Fibroblast of skin of right quadriceps (primary cell): ENCODE measurements at regions not wholly inside any gene's neighbourhood (a gene's known extent, or its start where the extent isn't known, plus 50 kb on each side); places are given as distances from the start of the nearest gene placed in this dataset.

Experiments used
- DNase-seq: peaks from one replicate; pipeline ENCODE4 v3.0.0-alpha.2; 2013

DNA sequence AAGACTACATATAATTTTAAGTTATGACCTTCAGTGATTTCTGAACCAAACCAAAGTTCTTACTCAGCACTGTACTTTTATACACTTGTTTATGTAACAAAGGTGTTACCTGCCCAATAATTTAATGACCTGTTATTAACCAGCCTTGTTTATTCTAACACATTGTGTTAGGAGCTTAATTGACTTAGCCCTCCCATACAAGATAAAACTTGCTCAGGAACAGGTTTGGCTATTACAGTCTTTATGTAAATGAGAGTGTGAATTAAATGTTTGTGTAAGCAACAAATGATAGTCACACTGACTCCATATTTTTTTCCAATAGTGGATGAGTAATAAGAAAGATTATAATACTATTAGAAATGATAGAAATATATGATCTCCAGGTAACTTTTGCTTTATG is 51.8 kb upstream of the MYCBP2 start:
- DNase-seq, result no peak

DNA sequence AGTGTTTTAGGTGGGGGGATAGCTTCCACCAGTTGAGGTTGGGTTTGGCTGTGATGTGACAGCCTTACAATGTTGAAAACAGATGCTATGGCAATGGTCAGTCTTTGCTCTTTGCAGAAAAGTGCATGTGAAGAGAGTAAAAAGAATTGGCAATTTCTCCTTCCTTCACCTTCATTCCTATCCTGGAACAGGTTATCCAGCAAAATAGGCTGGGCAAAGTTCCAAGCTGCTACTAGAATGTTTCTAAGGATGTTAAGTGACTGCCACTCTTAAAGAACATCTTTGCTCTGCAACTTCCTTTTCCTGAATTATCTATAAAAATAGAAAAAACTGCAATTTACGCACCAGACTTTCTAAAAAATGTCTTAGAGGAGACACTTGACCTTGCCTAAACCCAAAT is 50.1 kb upstream of the MYCBP2 start:
- DNase-seq, result no peak
